ENCODE measurements at regions not wholly inside any gene's neighbourhood (a gene's known extent, or its start where the extent isn't known, plus 50 kb on each side); places are given as distances from the start of the nearest gene placed in this dataset.

DNA sequence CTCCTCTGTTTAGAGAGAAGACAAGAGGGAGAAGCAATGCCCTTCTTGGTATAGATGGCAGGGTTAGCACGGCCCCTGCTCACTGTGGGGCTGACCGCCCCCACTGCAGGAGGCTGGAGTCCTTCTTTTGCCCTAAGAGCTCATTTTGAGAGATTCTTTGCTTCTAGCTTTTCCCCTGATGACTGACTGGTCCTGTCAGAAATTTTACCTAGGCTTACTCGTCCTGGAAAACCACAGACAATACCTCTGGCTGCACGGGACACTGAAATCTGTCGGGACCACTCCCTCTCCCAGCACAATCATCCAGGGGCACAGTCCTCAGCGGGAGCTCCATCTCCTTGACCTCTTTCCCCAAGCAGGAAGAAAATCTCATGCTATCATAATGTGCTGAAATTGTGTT lies 143.0 kb upstream of the RGMA start:
- TF ChIP-seq, protein P1, sequence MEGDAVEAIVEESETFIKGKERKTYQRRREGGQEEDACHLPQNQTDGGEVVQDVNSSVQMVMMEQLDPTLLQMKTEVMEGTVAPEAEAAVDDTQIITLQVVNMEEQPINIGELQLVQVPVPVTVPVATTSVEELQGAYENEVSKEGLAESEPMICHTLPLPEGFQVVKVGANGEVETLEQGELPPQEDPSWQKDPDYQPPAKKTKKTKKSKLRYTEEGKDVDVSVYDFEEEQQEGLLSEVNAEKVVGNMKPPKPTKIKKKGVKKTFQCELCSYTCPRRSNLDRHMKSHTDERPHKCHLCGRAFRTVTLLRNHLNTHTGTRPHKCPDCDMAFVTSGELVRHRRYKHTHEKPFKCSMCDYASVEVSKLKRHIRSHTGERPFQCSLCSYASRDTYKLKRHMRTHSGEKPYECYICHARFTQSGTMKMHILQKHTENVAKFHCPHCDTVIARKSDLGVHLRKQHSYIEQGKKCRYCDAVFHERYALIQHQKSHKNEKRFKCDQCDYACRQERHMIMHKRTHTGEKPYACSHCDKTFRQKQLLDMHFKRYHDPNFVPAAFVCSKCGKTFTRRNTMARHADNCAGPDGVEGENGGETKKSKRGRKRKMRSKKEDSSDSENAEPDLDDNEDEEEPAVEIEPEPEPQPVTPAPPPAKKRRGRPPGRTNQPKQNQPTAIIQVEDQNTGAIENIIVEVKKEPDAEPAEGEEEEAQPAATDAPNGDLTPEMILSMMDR (IDR thresholded peaks at IDR 0.05), result no peak
- no peak for TF ChIP-seq POLR2A (IDR thresholded peaks at IDR 0.05)
- H3K4me3 ChIP-seq, result no peak overlapping the region
- DNase-seq, result no peak
- no peaks in the 10 kb centered on the region for H3K27me3 ChIP-seq
- H3K4me1 ChIP-seq, result no peaks in the 10 kb centered on the region
- no peaks in the 10 kb centered on the region for H3K36me3 ChIP-seq
- no peak overlapping the region for H3K27ac ChIP-seq
- no peaks in the 10 kb centered on the region for H3K9me3 ChIP-seq

GRCh38 chr15:93231261-93231925 lies 142.4 kb upstream of the RGMA start:
- Histone ChIP-seq H3K9me3 (no peaks in the 10 kb centered on the region), H3K27ac (no peak overlapping the region), H3K36me3 (no peaks in the 10 kb centered on the region), H3K4me3 (no peak overlapping the region), H3K27me3 (no peaks in the 10 kb centered on the region), H3K4me1 (no peaks in the 10 kb centered on the region)
- TF ChIP-seq, protein P1 (IDR thresholded peaks at IDR 0.05), result no peak
- TF ChIP-seq POLR2A (IDR thresholded peaks at IDR 0.05), result no peak
- no peak for DNase-seq

- no peaks in the 10 kb centered on the region for H3K4me1 ChIP-seq
Measured at GRCh38 chr15:93228546-93228945, 139.5 kb upstream of the RGMA start.

GRCh38 chr15:93223803-93224202 lies 134.8 kb upstream of the RGMA start:
- H3K27me3 ChIP-seq, result no peaks in the 10 kb centered on the region
- no peak overlapping the region for H3K27ac ChIP-seq
- no peaks in the 10 kb centered on the region for H3K4me1 ChIP-seq
- TF ChIP-seq, protein P1 (IDR thresholded peaks at IDR 0.05), result no peak
- TF ChIP-seq POLR2A (IDR thresholded peaks at IDR 0.05), result no peak
- no peak for DNase-seq
- H3K4me3 ChIP-seq, result no peak overlapping the region
- no peaks in the 10 kb centered on the region for H3K36me3 ChIP-seq
- no peaks in the 10 kb centered on the region for H3K9me3 ChIP-seq

More at GRCh38 chr15:93228546-93228945, 139.5 kb upstream of the RGMA start:
- Histone ChIP-seq H3K27me3 (no peaks in the 10 kb centered on the region), H3K9me3 (no peaks in the 10 kb centered on the region), H3K27ac (no peak overlapping the region), H3K36me3 (no peaks in the 10 kb centered on the region), H3K4me3 (no peak overlapping the region)
- DNase-seq, result no peak
- TF ChIP-seq, protein P1 (IDR thresholded peaks at IDR 0.05), result no peak
- no peak for TF ChIP-seq POLR2A (IDR thresholded peaks at IDR 0.05)

DNA sequence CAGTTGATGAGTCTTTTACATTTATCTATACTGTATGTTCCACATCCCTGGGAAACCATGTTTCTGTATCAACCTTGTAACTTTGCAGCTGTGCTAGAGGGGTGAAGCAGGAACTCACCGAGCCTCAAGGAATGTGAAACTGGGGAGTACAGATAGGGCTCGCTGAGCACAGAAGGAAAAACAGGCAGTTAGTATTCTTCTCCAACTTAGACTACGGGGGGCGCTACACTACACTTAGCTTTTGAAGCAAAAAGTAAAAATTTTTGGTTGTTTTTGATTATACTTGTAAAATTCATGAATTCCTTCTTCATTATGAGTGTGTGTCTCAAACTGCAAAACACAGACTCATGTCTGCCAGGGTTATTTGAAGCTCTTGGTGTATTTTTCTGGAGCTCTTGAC lies 132.7 kb upstream of the RGMA start:
- Histone ChIP-seq H3K36me3 (no peaks in the 10 kb centered on the region), H3K4me1 (no peaks in the 10 kb centered on the region), H3K9me3 (no peaks in the 10 kb centered on the region), H3K4me3 (no peak overlapping the region), H3K27ac (no peak overlapping the region), H3K27me3 (no peaks in the 10 kb centered on the region)
- TF ChIP-seq, protein P1 (IDR thresholded peaks at IDR 0.05), result no peak
- no peak for TF ChIP-seq POLR2A (IDR thresholded peaks at IDR 0.05)
- DNase-seq, result no peak
